H1 (cell line): ENCODE measurements at regions not wholly inside any gene's neighbourhood (a gene's known extent, or its start where the extent isn't known, plus 50 kb on each side); places are given as distances from the start of the nearest gene placed in this dataset.

ENCODE experiments used
- CTCF ChIA-PET: fragments of 300-600 bp; sonication (Branson Sonifier 250); formaldehyde crosslinking; loops from one replicate; lab custom pipeline; 2021; ENCODE audit not compliant: partially characterized antibody; lab: Charles Lee
- POLR2A ChIA-PET: fragments of 300-600 bp; sonication (Branson Sonifier 250); formaldehyde crosslinking; loops from one replicate; lab custom pipeline; 2021; ENCODE audit warnings: inconsistent platforms; ENCODE audit not compliant: partially characterized antibody; lab: Charles Lee
- DNase-seq, 2 experiments: peaks; one replicate each; pipeline versions ENCODE4 v3.0.0 to v3.0.0-alpha.2; 2010 to 2022; ENCODE audit warnings: low spot score in 2 of 2, low read depth in 1 of 2, mixed read lengths in 1 of 2
- FAIRE-seq: peaks from 2 replicates; lab custom pipeline; 2011; peaks lifted over from hg19 to GRCh38; lab: Jason Lieb, UNC
- H2AFZ ChIP-seq: 2 replicates; pipeline ENCODE4 v1.8.1; 2012; ENCODE audit warnings: low read length, inconsistent platforms
- H2AK5ac ChIP-seq: 2 replicates; pipeline ENCODE4 v1.6.1; 2013; ENCODE audit warnings: low read depth, low read length
- H2BK120ac ChIP-seq: replicated peaks from 2 replicates; pipeline ENCODE3; 2013; ENCODE audit warnings: low read depth, low read length, inconsistent platforms
- H2BK12ac ChIP-seq: 2 replicates; pipeline ENCODE4 v1.6.1; 2013; ENCODE audit warnings: low read depth, low read length
- H2BK15ac ChIP-seq: 2 replicates; pipeline ENCODE4 v1.6.1; 2013; ENCODE audit warnings: low read length
- H2BK20ac ChIP-seq: 2 replicates; pipeline ENCODE4 v1.6.1; 2013; ENCODE audit warnings: low read length
- H2BK5ac ChIP-seq: 2 replicates; pipeline ENCODE4 v1.6.1; 2013; ENCODE audit warnings: low read depth, low read length
- H3K14ac ChIP-seq: 2 replicates; pipeline ENCODE4 v1.6.1; 2013; ENCODE audit warnings: inconsistent platforms; ENCODE audit not compliant: insufficient read length
- H3K18ac ChIP-seq: 2 replicates; pipeline ENCODE4 v1.6.1; 2013; ENCODE audit warnings: low read length; ENCODE audit errors: extremely low read depth
- H3K23ac ChIP-seq: 2 replicates; pipeline ENCODE4 v1.6.1; 2013; ENCODE audit warnings: inconsistent platforms; ENCODE audit not compliant: insufficient read length
- H3K23me2 ChIP-seq: 2 replicates; pipeline ENCODE4 v1.6.1; 2013; ENCODE audit warnings: low read depth, low read length
- H3K27ac ChIP-seq: 2 replicates; pipeline ENCODE4 v1.6.1; 2011; ENCODE audit warnings: low read depth, low read length, inconsistent platforms
- H3K27me3 ChIP-seq, 4 experiments: replicated peaks in 1 of 4; 1 replicate in 1 of 4; 2 replicates in 3 of 4; pipeline versions ENCODE4 v1.6.1 to v1.8.1; 2011 to 2013; ENCODE audit warnings: low read length in 3 of 4, mild to moderate bottlenecking in 3 of 4, inconsistent platforms in 2 of 4, mixed read lengths in 2 of 4, moderate library complexity in 1 of 4; ENCODE audit not compliant: control insufficient read depth in 3 of 4, insufficient read depth in 3 of 4; ENCODE audit errors: extremely low read depth in 1 of 4
- H3K36me3 ChIP-seq, 4 experiments: 2 replicates each; pipeline versions ENCODE4 v1.6.1 to v1.8.1; 2011 to 2013; ENCODE audit warnings: mild to moderate bottlenecking in 4 of 4, low read length in 3 of 4, moderate library complexity in 2 of 4, control low read depth in 1 of 4, inconsistent platforms in 1 of 4; ENCODE audit not compliant: insufficient read depth in 4 of 4, control insufficient read depth in 2 of 4
- H3K4ac ChIP-seq: replicated peaks from 2 replicates; pipeline ENCODE3; 2013; ENCODE audit warnings: low read length, low read depth, mixed read lengths, inconsistent platforms; ENCODE audit not compliant: insufficient read length
- H3K4me1 ChIP-seq, 4 experiments: replicated peaks in 1 of 4; 1 replicate in 1 of 4; 2 replicates in 3 of 4; pipeline versions ENCODE4 v1.6.1 to v1.8.1; 2011 to 2013; ENCODE audit warnings: low read length in 3 of 4, inconsistent platforms in 2 of 4, mixed read lengths in 1 of 4; ENCODE audit not compliant: insufficient read depth in 4 of 4, control insufficient read depth in 3 of 4
- H3K4me2 ChIP-seq, 2 experiments: 2 replicates each; pipeline versions ENCODE4 v1.6.1 to v1.8.1; 2011 to 2013; ENCODE audit warnings: low read depth in 2 of 2, low read length in 2 of 2, control low read depth in 1 of 2, inconsistent platforms in 1 of 2, mild to moderate bottlenecking in 1 of 2; ENCODE audit not compliant: insufficient read depth in 1 of 2
- H3K4me3 ChIP-seq, 4 experiments: fragments of 200-600, 300-600 bp in 1 of 4; sonication (generic), shearing (Covaris generic), sonication (Bioruptor Twin) in 1 of 4; 2 replicates each; pipeline versions ENCODE4 v1.5.1 to v1.8.1; 2011 to 2016; ENCODE audit warnings: low read length in 4 of 4, low read depth in 3 of 4, control low read depth in 2 of 4, inconsistent platforms in 2 of 4, mild to moderate bottlenecking in 2 of 4, mixed read lengths in 1 of 4, moderate library complexity in 1 of 4; ENCODE audit not compliant: insufficient read depth in 2 of 4; ENCODE audit errors: extremely low read depth in 1 of 4
- H3K56ac ChIP-seq: replicated peaks from 2 replicates; pipeline ENCODE3; 2013; ENCODE audit warnings: low read depth, mild to moderate bottlenecking, mixed read lengths, low read length, inconsistent platforms; ENCODE audit not compliant: insufficient read length
- H3K79me1 ChIP-seq: 2 replicates; pipeline ENCODE4 v1.6.1; 2013; ENCODE audit warnings: low read depth, low read length, control low read depth
- H3K79me2 ChIP-seq, 2 experiments: 2 replicates each; pipeline versions ENCODE4 v1.6.1 to v1.8.1; 2012 to 2013; ENCODE audit warnings: low read length in 2 of 2, mild to moderate bottlenecking in 2 of 2, inconsistent platforms in 1 of 2; ENCODE audit not compliant: insufficient read depth in 2 of 2, control insufficient read depth in 1 of 2
- H3K9ac ChIP-seq, 4 experiments: replicated peaks in 1 of 4; 1 replicate in 1 of 4; 2 replicates in 3 of 4; pipeline versions ENCODE4 v1.6.1 to v1.8.1; 2011 to 2013; ENCODE audit warnings: low read depth in 3 of 4, low read length in 3 of 4, control low read depth in 2 of 4, mild to moderate bottlenecking in 2 of 4, moderate library complexity in 2 of 4, inconsistent platforms in 1 of 4; ENCODE audit errors: extremely low read depth in 1 of 4
- H3K9me3 ChIP-seq, 2 experiments: 2 replicates each; pipeline versions ENCODE4 v1.6.1 to v1.8.1; 2012 to 2013; ENCODE audit warnings: mild to moderate bottlenecking in 2 of 2, moderate library complexity in 2 of 2, control low read depth in 1 of 2, inconsistent platforms in 1 of 2, low read depth in 1 of 2, low read length in 1 of 2, mixed read lengths in 1 of 2; ENCODE audit not compliant: insufficient read depth in 2 of 2
- H4K20me1 ChIP-seq, 2 experiments: replicated peaks in 1 of 2; 2 replicates each; pipeline versions ENCODE3 to v1.8.1; 2011 to 2013; ENCODE audit warnings: inconsistent platforms in 2 of 2, low read length in 2 of 2, mild to moderate bottlenecking in 1 of 2; ENCODE audit not compliant: insufficient read depth in 2 of 2, control insufficient read depth in 1 of 2
- H4K5ac ChIP-seq: 2 replicates; pipeline ENCODE4 v1.6.1; 2013; ENCODE audit warnings: low read length, low read depth, mixed read lengths, inconsistent platforms; ENCODE audit not compliant: insufficient read length
- H4K8ac ChIP-seq: 2 replicates; pipeline ENCODE4 v1.8.0; 2013; ENCODE audit warnings: mild to moderate bottlenecking, moderate library complexity, low read length, inconsistent platforms; ENCODE audit not compliant: insufficient read depth; ENCODE audit errors: extremely low read depth
- H4K91ac ChIP-seq: replicated peaks from 2 replicates; pipeline ENCODE3; 2013; ENCODE audit warnings: low read length, mixed read lengths, inconsistent platforms; ENCODE audit not compliant: insufficient read length
- BACH1 ChIP-seq: IDR thresholded peaks from 2 replicates; pipeline ENCODE4 v1.6.1; 2012; ENCODE audit warnings: low read length, improper control_type of control experiment
- EGR1 ChIP-seq: IDR thresholded peaks from 2 replicates; pipeline ENCODE4 v1.6.1; 2011; ENCODE audit warnings: low read depth, low read length, borderline replicate concordance
- GABPA ChIP-seq: IDR thresholded peaks from 2 replicates; pipeline ENCODE4 v1.6.1; 2011; ENCODE audit warnings: mild to moderate bottlenecking, low read length, moderate library complexity, borderline replicate concordance; ENCODE audit not compliant: insufficient read depth
- GTF2F1 ChIP-seq: IDR thresholded peaks from 2 replicates; pipeline ENCODE4 v1.6.1; 2012; ENCODE audit warnings: low read depth, low read length, improper control_type of control experiment, borderline replicate concordance
- HDAC2 ChIP-seq, 2 experiments: fragments of 300-600 bp in 1 of 2; sonication (generic) in 1 of 2; IDR thresholded peaks; 2 replicates each; pipeline ENCODE4 v1.6.1; 2011 to 2012; ENCODE audit warnings: low read depth in 2 of 2, low read length in 2 of 2, mild to moderate bottlenecking in 2 of 2, moderate library complexity in 2 of 2, borderline replicate concordance in 1 of 2, inconsistent platforms in 1 of 2
- JUN ChIP-seq: IDR thresholded peaks from 2 replicates; pipeline ENCODE4 v1.6.1; 2011; ENCODE audit warnings: low read depth, mild to moderate bottlenecking, improper control_type of control experiment, low read length
- POLR2A ChIP-seq, 2 experiments: IDR thresholded peaks; 1 replicate in 1 of 2; 2 replicates in 1 of 2; pipeline ENCODE4 v1.6.1; 2011; ENCODE audit warnings: low read depth in 2 of 2, low read length in 2 of 2, mild to moderate bottlenecking in 2 of 2; ENCODE audit errors: control extremely low read depth in 1 of 2
- RNF2 ChIP-seq: fragments of 200-900, 300-1000 bp; sonication (generic); IDR thresholded peaks from 2 replicates; pipeline ENCODE4 v1.7.1; 2016; ENCODE audit warnings: borderline replicate concordance, low read depth, mild to moderate bottlenecking, antibody characterized with exemption, low read length; ENCODE audit not compliant: poor library complexity, severe bottlenecking; ENCODE audit errors: missing control alignments
- SAP30 ChIP-seq: fragments of 300-600 bp; sonication (generic); IDR thresholded peaks from 2 replicates; pipeline ENCODE4 v1.7.1; 2012; ENCODE audit warnings: low read length, moderate library complexity, mild to moderate bottlenecking, inconsistent platforms; ENCODE audit not compliant: insufficient read depth, insufficient replicate concordance
- SIX5 ChIP-seq: IDR thresholded peaks from 2 replicates; pipeline ENCODE4 v1.6.1; 2011; ENCODE audit warnings: mild to moderate bottlenecking, low read depth, low read length
- SP2 ChIP-seq: IDR thresholded peaks from 2 replicates; pipeline ENCODE4 v1.6.1; 2012; ENCODE audit warnings: mild to moderate bottlenecking, low read length, inconsistent platforms
- SP4 ChIP-seq: IDR thresholded peaks from 2 replicates; pipeline ENCODE4 v1.6.1; 2012; ENCODE audit warnings: low read length, inconsistent platforms
- SUZ12 ChIP-seq: fragments of 200-600 bp; sonication (generic); IDR thresholded peaks from 2 replicates; pipeline ENCODE4 v1.6.1; 2012; ENCODE audit warnings: mild to moderate bottlenecking, inconsistent platforms, low read length, moderate library complexity, mixed read lengths
- TBP ChIP-seq: IDR thresholded peaks from 2 replicates; pipeline ENCODE4 v1.6.1; 2011; ENCODE audit warnings: low read depth, low read length, improper control_type of control experiment
- TEAD4 ChIP-seq: IDR thresholded peaks from 2 replicates; pipeline ENCODE4 v1.6.1; 2012; ENCODE audit warnings: low read depth, low read length, inconsistent platforms, mixed read lengths
- TF ChIP-seq, protein P1 (sequence below): IDR thresholded peaks from 2 replicates; pipeline ENCODE4 v1.6.1; 2011; ENCODE audit warnings: low read depth, mild to moderate bottlenecking, low read length; ENCODE audit not compliant: insufficient read depth

DNA sequence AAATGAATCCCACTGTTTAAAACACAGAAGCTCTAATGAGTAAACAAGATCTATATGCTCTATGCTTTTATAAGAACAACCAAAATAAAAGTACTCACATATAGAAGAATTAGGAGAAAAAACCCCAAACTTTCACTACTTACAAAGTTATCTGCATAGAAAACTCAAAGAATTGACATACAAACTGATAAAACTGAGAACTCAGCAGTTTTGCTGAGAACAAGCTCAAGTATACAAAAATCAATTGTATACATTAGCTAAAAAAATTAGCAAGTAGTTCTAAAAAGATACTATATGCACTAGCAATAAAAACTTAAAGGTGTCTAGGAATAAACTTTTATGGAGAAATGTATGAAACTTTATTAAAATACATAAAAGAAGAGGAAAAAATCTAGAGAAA is 186.2 kb upstream of the KAZN start:
- DNase-seq (no peak), FAIRE-seq (no peak)
- no peaks in the 10 kb centered on the region for H3K27me3 ChIP-seq
- no peak overlapping the region for H3K27ac ChIP-seq
- H4K20me1 ChIP-seq, result no peaks in the 10 kb centered on the region
- no peak overlapping the region for H2BK15ac ChIP-seq
- H3K4me2 ChIP-seq, result no peak overlapping the region
- no peaks in the 10 kb centered on the region for H3K79me1 ChIP-seq
- no peak overlapping the region for H4K5ac ChIP-seq
- H3K9me3 ChIP-seq, result no peaks in the 10 kb centered on the region
- no peak overlapping the region for H4K91ac ChIP-seq
- no peak overlapping the region for H3K23ac ChIP-seq
- no peaks in the 10 kb centered on the region for H3K79me2 ChIP-seq
- H3K18ac ChIP-seq, result no peak overlapping the region
- no peak overlapping the region for H3K4ac ChIP-seq
- ChIA-PET CTCF (interaction anchor here (0.7 to 1.0 kb wide), 3 partner anchors 12 to 298 kb away, joined by 3 read pairs; no protein-coding TSS in a partner anchor), POLR2A (no interaction called here)
- no peak overlapping the region for H2BK120ac ChIP-seq
- H2AFZ ChIP-seq, result no peak overlapping the region
- no peaks in the 10 kb centered on the region for H3K23me2 ChIP-seq
- H2BK12ac ChIP-seq, result no peak overlapping the region
- no peaks in the 10 kb centered on the region for H3K36me3 ChIP-seq
- H2BK20ac ChIP-seq, result no peak overlapping the region
- no peak overlapping the region for H2AK5ac ChIP-seq
- H3K14ac ChIP-seq, result no peak overlapping the region
- H3K9ac ChIP-seq, result no peak overlapping the region
- no peak overlapping the region for H2BK5ac ChIP-seq
- peaks cover 0 to 4% (median 1%) of the 10 kb centered on the region in 4 experiments; a peak in 3 of 7 replicates for H3K4me1 ChIP-seq
- H4K8ac ChIP-seq, result no peak overlapping the region
- H3K4me3 ChIP-seq, result no peak overlapping the region
- no peak overlapping the region for H3K56ac ChIP-seq
- TF ChIP-seq EGR1 (no peak), SAP30 (no peak), RNF2 (no peak), GABPA (no peak), SUZ12 (no peak), HDAC2 (IDR thresholded peaks at IDR 0.05; ENCODE audit: borderline replicate concordance in 1 of 2, low read depth in 2 of 2, low read length in 2 of 2) (no peak), SP2 (no peak), JUN (no peak), TEAD4 (no peak), SIX5 (no peak), BACH1 (no peak), TBP (no peak), POLR2A (IDR thresholded peaks at IDR 0.05; ENCODE audit: control extremely low read depth in 1 of 2, low read depth in 2 of 2, low read length in 2 of 2) (no peak), SP4 (no peak), GTF2F1 (no peak)
- TF ChIP-seq, protein P1, sequence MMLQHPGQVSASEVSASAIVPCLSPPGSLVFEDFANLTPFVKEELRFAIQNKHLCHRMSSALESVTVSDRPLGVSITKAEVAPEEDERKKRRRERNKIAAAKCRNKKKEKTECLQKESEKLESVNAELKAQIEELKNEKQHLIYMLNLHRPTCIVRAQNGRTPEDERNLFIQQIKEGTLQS, result no peak
